GM12864 (cell line): ENCODE measurements at regions not wholly inside any gene's neighbourhood (a gene's known extent, or its start where the extent isn't known, plus 50 kb on each side); places are given as distances from the start of the nearest gene placed in this dataset.

Experiments used
- DNase-seq: peaks from one replicate; pipeline ENCODE4 v3.0.0-alpha.2; 2011; ENCODE audit warnings: low read depth
- H3K4me3 ChIP-seq: 2 replicates; pipeline ENCODE4 v1.5.1; 2011; ENCODE audit warnings: mild to moderate bottlenecking, low read depth, low read length, control low read depth
- CTCF ChIP-seq: IDR thresholded peaks from 2 replicates; pipeline ENCODE4 v1.5.1; 2011; ENCODE audit warnings: low read depth, mild to moderate bottlenecking, moderate library complexity, low read length, control low read depth, inconsistent platforms; ENCODE audit errors: missing control alignments

GRCh38 chr20:51196991-51197651 is 174.2 kb upstream of the KCNG1 start:
- DNase-seq = no peak

GRCh38 chr20:51195990-51196389 is 173.1 kb upstream of the KCNG1 start:
- no peak for TF ChIP-seq CTCF
- DNase-seq = no peak
- H3K4me3 ChIP-seq = no peak overlapping the region

More at GRCh38 chr20:51196991-51197651, 174.2 kb upstream of the KCNG1 start:
- TF ChIP-seq CTCF = no peak
- no peak overlapping the region for H3K4me3 ChIP-seq

GRCh38 chr20:51195419-51195901 is 172.6 kb upstream of the KCNG1 start:
- H3K4me3 ChIP-seq = no peak overlapping the region
- no peak for DNase-seq
- TF ChIP-seq CTCF = no peak

GRCh38 chr20:51193066-51193772 is 170.3 kb upstream of the KCNG1 start:
- H3K4me3 ChIP-seq = no peak overlapping the region
- no peak for TF ChIP-seq CTCF
- DNase-seq = no peak

- DNase-seq = no peak
- no peak for TF ChIP-seq CTCF
- no peak overlapping the region for H3K4me3 ChIP-seq
These were observed 167.9 kb upstream of the KCNG1 start for GRCh38 chr20:51190783-51191180.

- DNase-seq = no peak
- TF ChIP-seq CTCF = no peak
- no peak overlapping the region for H3K4me3 ChIP-seq
These were observed 167.2 kb upstream of the KCNG1 start for GRCh38 chr20:51189814-51190782.
